ENCODE measurements at regions not wholly inside any gene's neighbourhood (a gene's known extent, or its start where the extent isn't known, plus 50 kb on each side); places are given as distances from the start of the nearest gene placed in this dataset.

DNA sequence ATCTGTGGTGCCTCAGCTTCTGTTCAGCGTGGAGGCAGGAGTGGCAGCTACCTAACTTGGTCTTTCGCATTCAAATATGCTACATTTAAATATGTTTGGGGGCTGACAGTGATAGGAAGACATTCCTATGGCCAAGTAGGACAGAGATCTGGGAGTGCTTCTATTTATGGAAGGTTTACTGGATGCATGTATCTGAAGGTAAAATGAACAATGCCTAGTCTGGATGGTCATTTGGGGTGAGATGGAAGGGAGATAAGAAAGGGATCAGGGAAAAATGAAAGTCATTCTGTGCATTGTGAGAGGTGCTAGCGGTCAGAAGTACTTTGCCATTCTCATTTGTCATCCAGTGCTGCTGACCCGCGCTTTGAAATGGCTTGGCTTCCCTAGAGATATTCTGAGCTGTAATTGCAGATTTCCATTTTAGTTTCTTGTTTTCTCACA is 107.3 kb upstream of the FOXN2 start:
- TF ChIP-seq CTCF (IDR thresholded peaks at IDR 0.05 in 4 of 5, conservative IDR thresholded peaks at IDR 0.05 in 1 of 5) (no peak), POLR2A (IDR thresholded peaks at IDR 0.05) (no peak)
